VCaP (cell line): ENCODE measurements at regions not wholly inside any gene's neighbourhood (a gene's known extent, or its start where the extent isn't known, plus 50 kb on each side); places are given as distances from the start of the nearest gene placed in this dataset.

Source experiments
- H3K27ac ChIP-seq: fragments of 450-650 bp; 2 replicates; pipeline ENCODE4 v1.5.1; 2017
- TF ChIP-seq, protein P1 (sequence below): fragments of 450-650 bp; conservative IDR thresholded peaks from 2 replicates; pipeline ENCODE4 v1.5.1; 2017; ENCODE audit warnings: mild to moderate bottlenecking, moderate library complexity

DNA sequence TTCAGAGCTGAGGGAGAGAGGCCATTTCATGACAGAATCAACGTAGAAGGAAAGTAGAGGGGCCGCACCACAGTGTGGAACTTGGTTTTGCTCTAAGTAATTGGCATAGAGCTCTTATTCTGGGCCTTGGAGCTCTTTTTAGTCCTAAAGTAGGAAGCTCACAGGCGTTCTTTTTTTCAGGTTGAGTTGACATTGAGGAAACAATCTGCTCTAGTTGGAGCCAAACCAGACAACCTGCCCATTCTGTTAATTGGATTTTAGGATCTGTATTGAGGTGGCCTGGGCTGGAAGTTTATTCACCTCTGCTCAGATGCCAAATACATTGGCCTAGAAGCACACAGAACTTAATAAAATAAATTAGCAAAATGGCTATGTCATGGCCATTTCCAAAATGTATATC lies 1093.9 kb downstream of the ADGRL2 start:
- TF ChIP-seq, protein P1, sequence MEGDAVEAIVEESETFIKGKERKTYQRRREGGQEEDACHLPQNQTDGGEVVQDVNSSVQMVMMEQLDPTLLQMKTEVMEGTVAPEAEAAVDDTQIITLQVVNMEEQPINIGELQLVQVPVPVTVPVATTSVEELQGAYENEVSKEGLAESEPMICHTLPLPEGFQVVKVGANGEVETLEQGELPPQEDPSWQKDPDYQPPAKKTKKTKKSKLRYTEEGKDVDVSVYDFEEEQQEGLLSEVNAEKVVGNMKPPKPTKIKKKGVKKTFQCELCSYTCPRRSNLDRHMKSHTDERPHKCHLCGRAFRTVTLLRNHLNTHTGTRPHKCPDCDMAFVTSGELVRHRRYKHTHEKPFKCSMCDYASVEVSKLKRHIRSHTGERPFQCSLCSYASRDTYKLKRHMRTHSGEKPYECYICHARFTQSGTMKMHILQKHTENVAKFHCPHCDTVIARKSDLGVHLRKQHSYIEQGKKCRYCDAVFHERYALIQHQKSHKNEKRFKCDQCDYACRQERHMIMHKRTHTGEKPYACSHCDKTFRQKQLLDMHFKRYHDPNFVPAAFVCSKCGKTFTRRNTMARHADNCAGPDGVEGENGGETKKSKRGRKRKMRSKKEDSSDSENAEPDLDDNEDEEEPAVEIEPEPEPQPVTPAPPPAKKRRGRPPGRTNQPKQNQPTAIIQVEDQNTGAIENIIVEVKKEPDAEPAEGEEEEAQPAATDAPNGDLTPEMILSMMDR, result no peak
- no peak overlapping the region for H3K27ac ChIP-seq

DNA sequence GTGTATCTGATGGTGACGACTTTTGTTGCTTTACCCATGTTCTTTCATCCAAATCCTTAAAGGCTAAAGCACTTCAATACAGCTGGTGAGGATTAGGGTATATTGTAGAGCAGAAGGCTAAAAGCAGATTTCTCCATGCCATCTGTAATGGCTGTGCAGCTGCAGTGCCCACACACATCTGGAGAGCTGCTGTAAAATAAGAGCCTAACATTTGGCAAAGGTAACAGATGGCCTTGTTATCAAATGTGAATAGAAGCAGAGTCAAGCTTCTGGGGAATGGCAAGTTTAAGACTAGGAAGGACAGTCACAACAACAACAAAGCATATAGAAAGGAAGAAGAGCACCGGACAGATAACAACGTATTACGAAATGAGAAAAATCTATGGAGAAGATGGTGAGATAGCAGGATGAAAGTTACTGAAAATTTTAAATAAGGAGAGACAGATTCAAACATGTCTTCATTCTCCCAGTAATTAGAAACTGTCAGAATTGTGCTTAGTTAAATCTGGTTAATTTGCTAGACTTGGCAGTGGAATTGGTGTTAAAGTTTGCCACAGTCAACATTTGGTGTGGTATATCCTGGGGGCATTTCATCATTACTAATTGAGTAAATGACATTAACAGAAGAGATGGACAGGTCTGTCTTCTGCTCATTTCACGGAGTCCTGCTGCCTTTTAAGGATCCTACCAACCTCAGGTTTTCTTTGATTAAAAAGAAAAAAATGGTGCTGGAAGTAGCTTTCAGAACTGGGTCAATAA lies 1093.2 kb downstream of the ADGRL2 start:
- TF ChIP-seq, protein P1, result no peak
- no peak overlapping the region for H3K27ac ChIP-seq

DNA sequence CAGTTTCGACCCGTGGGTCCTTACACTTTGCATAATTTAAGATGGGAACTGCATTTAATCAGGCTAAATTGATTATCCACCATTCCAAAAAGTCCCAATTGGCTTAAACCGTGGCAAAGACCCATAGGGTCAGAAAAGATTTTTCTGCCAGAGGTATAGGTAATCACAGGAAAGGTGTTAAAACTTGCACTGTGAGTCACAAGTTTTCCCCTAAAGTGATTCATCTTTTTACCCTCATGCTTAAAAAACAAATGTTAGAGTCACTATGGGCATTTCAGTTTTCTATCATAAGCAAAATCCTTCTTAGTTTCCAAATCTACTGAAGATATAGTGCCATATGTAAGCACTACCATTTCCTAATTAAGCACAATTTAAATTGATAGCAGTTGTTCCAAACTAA lies 1079.8 kb downstream of the ADGRL2 start:
- TF ChIP-seq, protein P1, result no peak
- no peak overlapping the region for H3K27ac ChIP-seq

DNA sequence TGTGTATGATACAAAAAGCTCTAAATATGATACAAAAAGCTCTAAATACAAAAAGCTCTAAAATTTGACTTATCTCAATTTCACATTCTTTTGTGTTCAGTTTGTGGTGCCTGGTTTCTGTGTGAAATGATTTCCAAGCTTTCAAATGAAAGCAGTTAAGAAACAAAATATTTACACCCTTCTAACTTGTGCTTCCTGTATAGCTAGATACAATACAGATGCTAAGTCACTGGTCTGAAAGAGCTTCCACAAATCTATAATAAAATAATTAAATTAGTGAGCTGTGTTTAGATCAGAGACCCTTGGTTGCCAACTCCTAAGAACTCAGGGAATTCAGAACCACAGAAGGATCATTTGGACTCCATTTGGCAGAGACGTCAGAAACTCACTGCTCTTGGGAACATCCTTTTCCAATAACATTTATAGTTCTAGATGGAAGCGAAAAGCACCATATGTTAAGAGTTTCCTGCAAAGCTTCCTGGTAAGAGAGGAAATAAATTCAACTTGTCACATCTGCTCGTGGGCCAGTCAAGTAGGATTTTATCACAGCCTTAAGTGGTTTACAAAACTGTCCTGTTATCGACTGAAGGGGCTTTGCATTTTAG lies 1079.1 kb downstream of the ADGRL2 start:
- TF ChIP-seq, protein P1, result no peak
- no peak overlapping the region for H3K27ac ChIP-seq

DNA sequence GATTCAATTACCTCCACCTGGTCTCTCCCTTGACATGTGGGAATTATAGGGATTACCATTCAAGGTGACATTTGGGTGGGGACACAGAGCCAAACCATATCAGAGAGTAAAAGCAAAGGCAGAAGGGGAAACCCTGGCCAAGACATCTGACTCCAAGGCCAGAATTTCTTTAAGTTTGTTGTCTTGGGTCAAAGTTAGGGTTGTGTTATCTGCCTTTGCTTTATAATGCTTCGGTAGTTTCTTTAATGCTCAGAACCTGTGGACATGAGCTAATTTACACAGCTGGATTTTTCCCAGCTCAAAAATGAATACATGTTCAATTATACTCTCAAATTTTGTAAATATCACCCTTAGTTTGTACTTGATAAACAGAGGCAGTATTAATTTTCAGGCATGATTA lies 1074.4 kb downstream of the ADGRL2 start:
- TF ChIP-seq, protein P1, result no peak
- H3K27ac ChIP-seq, result no peak overlapping the region

DNA sequence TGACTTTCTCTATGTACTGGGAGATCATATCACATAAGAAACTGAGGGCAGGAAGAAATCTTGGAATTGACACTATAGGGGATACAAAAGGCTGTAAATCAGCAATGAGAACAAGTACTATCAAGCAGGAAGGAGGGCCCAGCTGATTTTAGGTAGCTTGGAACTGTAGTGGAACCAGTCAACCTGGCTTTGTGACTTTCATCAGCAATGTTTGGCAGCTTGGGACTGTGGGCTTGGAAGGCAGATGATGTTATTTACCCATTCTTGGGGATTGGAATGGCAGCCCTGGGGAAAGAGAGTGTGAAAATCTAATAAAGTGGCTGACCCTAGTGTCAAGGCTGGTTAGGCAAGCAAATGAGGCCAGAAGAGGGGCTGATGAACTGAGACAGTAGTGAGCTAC lies 1073.3 kb downstream of the ADGRL2 start:
- TF ChIP-seq, protein P1, result no peak
- H3K27ac ChIP-seq, result no peak overlapping the region

DNA sequence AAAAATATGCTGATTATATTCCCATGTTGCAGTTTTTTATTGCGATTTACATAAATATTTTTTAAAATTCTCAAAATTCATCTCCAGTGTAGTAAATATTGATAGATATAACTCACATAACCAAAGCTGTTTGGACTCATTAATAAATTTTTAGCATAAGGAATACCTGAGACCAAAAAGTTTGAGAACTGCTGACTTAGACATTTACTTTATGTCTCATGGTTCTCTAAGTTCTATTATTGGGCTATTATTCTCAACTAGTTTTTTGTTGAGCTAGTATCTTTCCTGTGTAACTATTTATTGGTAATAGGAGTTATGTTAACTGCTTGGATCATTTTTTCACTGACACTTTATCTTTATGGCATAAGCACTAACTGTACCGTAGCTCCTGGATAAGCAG lies 1069.6 kb downstream of the ADGRL2 start:
- TF ChIP-seq, protein P1, result no peak
- H3K27ac ChIP-seq, result no peak overlapping the region
